ENCODE measurements at regions not wholly inside any gene's neighbourhood (a gene's known extent, or its start where the extent isn't known, plus 50 kb on each side); places are given as distances from the start of the nearest gene placed in this dataset.

DNA sequence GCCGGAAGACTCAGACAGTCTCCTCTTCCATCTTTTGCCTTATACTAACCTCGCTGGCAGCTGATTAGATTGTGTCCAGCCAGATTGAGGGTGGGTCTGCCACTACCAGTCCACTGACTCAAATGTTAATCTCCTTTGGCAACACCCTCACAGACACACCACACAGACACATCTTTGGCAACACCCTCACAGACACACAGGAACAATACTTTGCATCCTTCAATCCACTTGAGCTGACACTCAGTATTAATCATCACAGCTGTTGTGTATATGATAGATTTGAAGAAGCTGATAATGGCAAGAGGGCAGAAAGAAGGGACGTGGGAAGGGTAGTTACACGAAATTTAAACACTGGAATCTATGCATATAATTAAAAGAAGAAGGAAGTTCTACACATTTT, 139.5 kb downstream of the ANKRD50 start:
- TF ChIP-seq, protein P1, sequence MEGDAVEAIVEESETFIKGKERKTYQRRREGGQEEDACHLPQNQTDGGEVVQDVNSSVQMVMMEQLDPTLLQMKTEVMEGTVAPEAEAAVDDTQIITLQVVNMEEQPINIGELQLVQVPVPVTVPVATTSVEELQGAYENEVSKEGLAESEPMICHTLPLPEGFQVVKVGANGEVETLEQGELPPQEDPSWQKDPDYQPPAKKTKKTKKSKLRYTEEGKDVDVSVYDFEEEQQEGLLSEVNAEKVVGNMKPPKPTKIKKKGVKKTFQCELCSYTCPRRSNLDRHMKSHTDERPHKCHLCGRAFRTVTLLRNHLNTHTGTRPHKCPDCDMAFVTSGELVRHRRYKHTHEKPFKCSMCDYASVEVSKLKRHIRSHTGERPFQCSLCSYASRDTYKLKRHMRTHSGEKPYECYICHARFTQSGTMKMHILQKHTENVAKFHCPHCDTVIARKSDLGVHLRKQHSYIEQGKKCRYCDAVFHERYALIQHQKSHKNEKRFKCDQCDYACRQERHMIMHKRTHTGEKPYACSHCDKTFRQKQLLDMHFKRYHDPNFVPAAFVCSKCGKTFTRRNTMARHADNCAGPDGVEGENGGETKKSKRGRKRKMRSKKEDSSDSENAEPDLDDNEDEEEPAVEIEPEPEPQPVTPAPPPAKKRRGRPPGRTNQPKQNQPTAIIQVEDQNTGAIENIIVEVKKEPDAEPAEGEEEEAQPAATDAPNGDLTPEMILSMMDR (conservative IDR thresholded peaks at IDR 0.05): no peak
- TF ChIP-seq ZFX (IDR thresholded peaks at IDR 0.05): no peak
